GM19395 (cell line): ENCODE measurements at regions not wholly inside any gene's neighbourhood (a gene's known extent, or its start where the extent isn't known, plus 50 kb on each side); places are given as distances from the start of the nearest gene placed in this dataset.
A peak's percentile ranks its signal among the peaks of the same experiment; 100 is the strongest.
"Not testable (repeated sequence)": the region's sequence is repeated elsewhere in the genome, so short reads cannot be mapped to it uniquely, and the experiment has no call there.

ENCODE experiments used
- ATAC-seq: cut with Tn5 transposase; IDR thresholded peaks from one replicate; pipeline ENCODE4 v1.9.1; 2021; ENCODE audit warnings: mild to moderate bottlenecking, moderate library complexity; ENCODE audit not compliant: unreplicated experiment

GRCh38 chr14:105978618-105979295 lies 452.4 kb downstream of the TMEM121 start:
- no peak for ATAC-seq

- ATAC-seq = no peak
These were observed 453.1 kb downstream of the TMEM121 start for GRCh38 chr14:105979446-105979845.

GRCh38 chr14:105980224-105980623 lies 453.8 kb downstream of the TMEM121 start:
- ATAC-seq = no peak

- ATAC-seq = not testable (repeated sequence)
These were observed 455.3 kb downstream of the TMEM121 start for GRCh38 chr14:105981517-105982302.

- no peak for ATAC-seq
These were observed 456.3 kb downstream of the TMEM121 start for GRCh38 chr14:105982664-105983063.

- ATAC-seq = no peak
These were observed 460.5 kb downstream of the TMEM121 start for GRCh38 chr14:105986894-105987284.

- ATAC-seq = no peak
These were observed 461.2 kb downstream of the TMEM121 start for GRCh38 chr14:105987563-105987962.

GRCh38 chr14:105989566-105990302 lies 463.4 kb downstream of the TMEM121 start:
- no peak for ATAC-seq

- ATAC-seq = not testable (repeated sequence)
These were observed 465.3 kb downstream of the TMEM121 start for GRCh38 chr14:105991677-105992076.

GRCh38 chr14:105993814-105994213 lies 467.4 kb downstream of the TMEM121 start:
- no peak for ATAC-seq

GRCh38 chr14:105995011-105995710 lies 468.8 kb downstream of the TMEM121 start:
- ATAC-seq = not testable (repeated sequence)

GRCh38 chr14:105998597-105998996 lies 472.2 kb downstream of the TMEM121 start:
- ATAC-seq = not testable (repeated sequence)

- ATAC-seq = peak; percentile 72
These were observed 473.1 kb downstream of the TMEM121 start for GRCh38 chr14:105999361-106000028.

- peak; percentile 47 for ATAC-seq
These were observed 473.7 kb downstream of the TMEM121 start for GRCh38 chr14:106000029-106000511.

- not testable (repeated sequence) for ATAC-seq
These were observed 474.9 kb downstream of the TMEM121 start for GRCh38 chr14:106001277-106001676.

- ATAC-seq = no peak
These were observed 477.0 kb downstream of the TMEM121 start for GRCh38 chr14:106003351-106003750.

GRCh38 chr14:106004937-106005795 lies 478.8 kb downstream of the TMEM121 start:
- ATAC-seq = not testable (repeated sequence)

- ATAC-seq = not testable (repeated sequence)
These were observed 479.7 kb downstream of the TMEM121 start for GRCh38 chr14:106006043-106006442.

- not testable (repeated sequence) for ATAC-seq
These were observed 480.3 kb downstream of the TMEM121 start for GRCh38 chr14:106006716-106007115.
